ENCODE measurements at regions not wholly inside any gene's neighbourhood (a gene's known extent, or its start where the extent isn't known, plus 50 kb on each side); places are given as distances from the start of the nearest gene placed in this dataset.

- DNase-seq (ENCODE audit: low spot score) = no peak
Measured at GRCh38 chr2:204436230-204436629, 109.0 kb upstream of the PARD3B start.

- no peak for DNase-seq (ENCODE audit: low spot score)
Measured at GRCh38 chr2:204437408-204437807, 107.9 kb upstream of the PARD3B start.

GRCh38 chr2:204437815-204438756, 107.2 kb upstream of the PARD3B start:
- no peak for DNase-seq (ENCODE audit: low spot score)

- no peak for DNase-seq (ENCODE audit: low spot score)
Measured at GRCh38 chr2:204441316-204441715, 104.0 kb upstream of the PARD3B start.

GRCh38 chr2:204445149-204445548, 100.1 kb upstream of the PARD3B start:
- DNase-seq (ENCODE audit: low spot score) = no peak

- no peak for DNase-seq (ENCODE audit: low spot score)
Measured at GRCh38 chr2:204447722-204448121, 97.6 kb upstream of the PARD3B start.

GRCh38 chr2:204449977-204450376, 95.3 kb upstream of the PARD3B start:
- DNase-seq (ENCODE audit: low spot score) = no peak

- no peak for DNase-seq (ENCODE audit: low spot score)
Measured at GRCh38 chr2:204451766-204452165, 93.5 kb upstream of the PARD3B start.

- DNase-seq (ENCODE audit: low spot score) = no peak
Measured at GRCh38 chr2:204452464-204453023, 92.7 kb upstream of the PARD3B start.

GRCh38 chr2:204453730-204454167, 91.5 kb upstream of the PARD3B start:
- no peak for DNase-seq (ENCODE audit: low spot score)

- no peak for DNase-seq (ENCODE audit: low spot score)
Measured at GRCh38 chr2:204454672-204455380, 90.4 kb upstream of the PARD3B start.

- DNase-seq (ENCODE audit: low spot score) = no peak
Measured at GRCh38 chr2:204468746-204469429, 76.4 kb upstream of the PARD3B start.

GRCh38 chr2:204470178-204470620, 75.1 kb upstream of the PARD3B start:
- DNase-seq (ENCODE audit: low spot score) = no peak

GRCh38 chr2:204470621-204471196, 74.6 kb upstream of the PARD3B start:
- no peak for DNase-seq (ENCODE audit: low spot score)

- no peak for DNase-seq (ENCODE audit: low spot score)
Measured at GRCh38 chr2:204472375-204472774, 72.9 kb upstream of the PARD3B start.

GRCh38 chr2:204473224-204473623, 72.1 kb upstream of the PARD3B start:
- no peak for DNase-seq (ENCODE audit: low spot score)

- DNase-seq (ENCODE audit: low spot score) = no peak
Measured at GRCh38 chr2:204475399-204475798, 69.9 kb upstream of the PARD3B start.

- no peak for DNase-seq (ENCODE audit: low spot score)
Measured at GRCh38 chr2:204477358-204477950, 67.8 kb upstream of the PARD3B start.

- no peak for DNase-seq (ENCODE audit: low spot score)
Measured at GRCh38 chr2:204479557-204479956, 65.7 kb upstream of the PARD3B start.

GRCh38 chr2:204480676-204481075, 64.6 kb upstream of the PARD3B start:
- no peak for DNase-seq (ENCODE audit: low spot score)

GRCh38 chr2:204483608-204484081, 61.6 kb upstream of the PARD3B start:
- no peak for DNase-seq (ENCODE audit: low spot score)

Measured in D341Med (cell line).